SK-N-SH (cell line): ENCODE measurements at regions not wholly inside any gene's neighbourhood (a gene's known extent, or its start where the extent isn't known, plus 50 kb on each side); places are given as distances from the start of the nearest gene placed in this dataset.

Experiments
- CTCF ChIA-PET: fragments of 300-600, 350-600 bp; formaldehyde crosslinking; extraction: SDS; loops from one replicate; lab custom pipeline; 2021; lab: Yijun Ruan, JAX
- POLR2A ChIA-PET: fragments of 350-600 bp; sonication (Branson Sonifier 250); formaldehyde crosslinking; extraction: SDS; loops from one replicate; lab custom pipeline; 2020; ENCODE audit warnings: antibody characterized with exemption, inconsistent platforms; lab: Yijun Ruan, JAX
- DNase-seq: peaks from one replicate; pipeline ENCODE4 v3.0.0; 2012
- H2AFZ ChIP-seq: fragments of 200-600 bp; sonication (generic); 2 replicates; pipeline ENCODE4 v1.8.1; 2016; ENCODE audit warnings: antibody characterized with exemption, mild to moderate bottlenecking, low read depth
- H3F3A ChIP-seq: fragments of 200-600 bp; sonication (generic); replicated peaks from 2 replicates; pipeline ENCODE3; 2016; ENCODE audit warnings: antibody characterized with exemption, mild to moderate bottlenecking; ENCODE audit not compliant: insufficient read depth
- H3K27ac ChIP-seq, 2 experiments: fragments of 200-500 bp in 1 of 2; fragments of 200-600 bp in 1 of 2; sonication (Bioruptor generic) in 1 of 2; sonication (generic), shearing (Covaris generic) in 1 of 2; 2 replicates each; pipeline versions ENCODE4 v1.5.1 to v1.6.1; 2014 to 2016; ENCODE audit warnings: low read depth in 2 of 2, inconsistent platforms in 1 of 2, low read length in 1 of 2, mild to moderate bottlenecking in 1 of 2, mixed read lengths in 1 of 2
- H3K27me3 ChIP-seq: fragments of 200-600 bp; sonication (generic), shearing (Covaris generic); 2 replicates; pipeline ENCODE4 v1.6.1; 2016; ENCODE audit warnings: mixed run types; ENCODE audit not compliant: insufficient read depth
- H3K36me3 ChIP-seq, 2 experiments: fragments of 200-500 bp in 1 of 2; fragments of 200-600 bp in 1 of 2; sonication (Bioruptor generic) in 1 of 2; sonication (generic) in 1 of 2; replicated peaks in 1 of 2; 2 replicates each; pipeline versions ENCODE3 to v1.5.1; 2014 to 2016; ENCODE audit warnings: low read length in 1 of 2, mild to moderate bottlenecking in 1 of 2; ENCODE audit not compliant: insufficient read depth in 2 of 2, control insufficient read depth in 1 of 2
- H3K4me1 ChIP-seq, 2 experiments: fragments of 200-500 bp in 1 of 2; fragments of 200-600 bp in 1 of 2; sonication (Bioruptor generic) in 1 of 2; sonication (generic), shearing (Covaris generic) in 1 of 2; 2 replicates each; pipeline versions ENCODE4 v1.5.1 to v1.6.1; 2014 to 2016; ENCODE audit warnings: low read depth in 1 of 2, low read length in 1 of 2, mixed run types in 1 of 2; ENCODE audit not compliant: insufficient read depth in 2 of 2, control insufficient read depth in 1 of 2
- H3K4me2 ChIP-seq: fragments of 200-600 bp; sonication (generic), shearing (Covaris generic); 2 replicates; pipeline ENCODE4 v1.6.1; 2017; ENCODE audit warnings: mixed run types
- H3K4me3 ChIP-seq, 2 experiments: fragments of 200-500 bp in 1 of 2; fragments of 200-600 bp in 1 of 2; sonication (Bioruptor generic) in 1 of 2; sonication (generic), shearing (Covaris generic) in 1 of 2; 2 replicates each; pipeline versions ENCODE4 v1.5.1 to v1.8.1; 2014 to 2016; ENCODE audit warnings: low read depth in 2 of 2, inconsistent platforms in 1 of 2, low read length in 1 of 2, mild to moderate bottlenecking in 1 of 2, mixed read lengths in 1 of 2, moderate library complexity in 1 of 2
- H3K79me2 ChIP-seq: fragments of 200-600 bp; sonication (generic); 2 replicates; pipeline ENCODE4 v1.8.1; 2017; ENCODE audit warnings: mild to moderate bottlenecking; ENCODE audit not compliant: insufficient read depth
- H3K9ac ChIP-seq: fragments of 200-600 bp; sonication (generic); 2 replicates; pipeline ENCODE4 v1.6.1; 2017; ENCODE audit warnings: mixed run types
- H3K9me2 ChIP-seq: fragments of 200-600 bp; sonication (generic); 2 replicates; pipeline ENCODE4 v1.6.1; 2017; ENCODE audit warnings: mixed run types
- H3K9me3 ChIP-seq: fragments of 200-600 bp; sonication (generic); 2 replicates; pipeline ENCODE4 v1.6.1; 2017; ENCODE audit warnings: mixed run types, mild to moderate bottlenecking, moderate library complexity
- H4K20me1 ChIP-seq: fragments of 200-600 bp; sonication (generic); 2 replicates; pipeline ENCODE4 v1.6.1; 2017; ENCODE audit warnings: mild to moderate bottlenecking, mixed run types; ENCODE audit not compliant: insufficient read depth
- CHD2 ChIP-seq: fragments of 150-350 bp; IDR thresholded peaks from 2 replicates; pipeline ENCODE4 v1.6.1; 2018; ENCODE audit warnings: low read length; ENCODE audit not compliant: partially characterized antibody
- EP300 ChIP-seq, 2 experiments: IDR thresholded peaks; 2 replicates each; pipeline versions ENCODE4 v1.4.0 to v1.6.1; 2012; ENCODE audit warnings: borderline replicate concordance in 1 of 2, low read depth in 1 of 2, low read length in 1 of 2
- FOXJ3 ChIP-seq: sonication (generic); formaldehyde crosslinking; IDR thresholded peaks from 2 replicates; pipeline ENCODE4 v1.5.1; 2020; ENCODE audit warnings: mild to moderate bottlenecking, missing genetic modification reagents
- GATA2 ChIP-seq: sonication (generic); formaldehyde crosslinking; IDR thresholded peaks from 2 replicates; pipeline ENCODE4 v1.5.0; 2020; ENCODE audit warnings: mild to moderate bottlenecking, missing genetic modification reagents
- MAX ChIP-seq: IDR thresholded peaks from 2 replicates; pipeline ENCODE4 v1.4.0; 2012; ENCODE audit warnings: low read depth
- MEF2A ChIP-seq: IDR thresholded peaks from 2 replicates; pipeline ENCODE4 v1.4.0; 2012; ENCODE audit warnings: low read depth, borderline replicate concordance
- MXI1 ChIP-seq: IDR thresholded peaks from 2 replicates; pipeline ENCODE4 v1.6.1; 2012; ENCODE audit warnings: mild to moderate bottlenecking, low read depth, low read length, improper control_type of control experiment
- NRF1 ChIP-seq: IDR thresholded peaks from 2 replicates; pipeline ENCODE4 v1.6.1; 2012; ENCODE audit warnings: low read depth, mild to moderate bottlenecking, low read length
- POLR2AphosphoS5 ChIP-seq: IDR thresholded peaks from 2 replicates; pipeline ENCODE4 v1.6.1; 2012; ENCODE audit warnings: low read depth, low read length
- RAD21 ChIP-seq: IDR thresholded peaks from 2 replicates; pipeline ENCODE4 v1.6.1; 2012; ENCODE audit warnings: mild to moderate bottlenecking, low read length
- RCOR1 ChIP-seq: fragments of 150-350 bp; IDR thresholded peaks from 2 replicates; pipeline ENCODE4 v1.6.1; 2017; ENCODE audit warnings: antibody characterized with exemption, low read length
- REST ChIP-seq: IDR thresholded peaks from 2 replicates; pipeline ENCODE4 v1.6.1; 2012; ENCODE audit warnings: mild to moderate bottlenecking, low read depth, low read length, moderate library complexity
- RFX5 ChIP-seq: IDR thresholded peaks from 2 replicates; pipeline ENCODE4 v1.6.1; 2012; ENCODE audit warnings: mild to moderate bottlenecking, improper control_type of control experiment, low read length
- RXRA ChIP-seq: IDR thresholded peaks from 2 replicates; pipeline ENCODE4 v1.4.0; 2012; ENCODE audit warnings: low read depth, mild to moderate bottlenecking, borderline replicate concordance
- TCF12 ChIP-seq: IDR thresholded peaks from 2 replicates; pipeline ENCODE4 v1.4.0; 2012
- TEAD4 ChIP-seq: IDR thresholded peaks from 2 replicates; pipeline ENCODE4 v1.4.0; 2012; ENCODE audit warnings: mild to moderate bottlenecking, borderline replicate concordance; ENCODE audit not compliant: insufficient read depth
- USF1 ChIP-seq: IDR thresholded peaks from 2 replicates; pipeline ENCODE4 v1.4.0; 2012; ENCODE audit warnings: low read depth, borderline replicate concordance
- USF2 ChIP-seq: fragments of 150-350 bp; IDR thresholded peaks from 2 replicates; pipeline ENCODE4 v1.6.1; 2017; ENCODE audit warnings: antibody characterized with exemption, low read length, low read depth, borderline replicate concordance
- YY1 ChIP-seq: IDR thresholded peaks from 2 replicates; pipeline ENCODE4 v1.4.0; 2012; ENCODE audit warnings: low read depth, mild to moderate bottlenecking
- WGBS: methylation state at CpG from one replicate; pipeline ENCODE4 v1.1.6; 2017; ENCODE audit warnings: low lambda C conversion rate; 5-methylcytosine and 5-hydroxymethylcytosine counted together

- no peaks in the 10 kb centered on the region for H3K9me2 ChIP-seq
- H3K4me1 ChIP-seq = peaks cover 0 to 23% of the 10 kb centered on the region in 2 experiments; a peak in 2 of 4 replicates
- DNase-seq = peak; percentile 79
- no peak overlapping the region for H3K9ac ChIP-seq
- H3K27me3 ChIP-seq = peaks cover 3% of the 10 kb centered on the region; the same call in 1 of the 2 replicates
- H3K79me2 ChIP-seq = no peaks in the 10 kb centered on the region
- TF ChIP-seq YY1 = no peak
- no peak for TF ChIP-seq NRF1
- no peak for TF ChIP-seq USF1
- TF ChIP-seq REST = no peak
- TF ChIP-seq POLR2AphosphoS5 = peak; percentile 27; the same call in 1 of the 2 replicates
- peak; percentile 100 for TF ChIP-seq GATA2
- TF ChIP-seq CHD2 = peak; percentile 96
- TF ChIP-seq MEF2A = no peak
- TF ChIP-seq TEAD4 = no peak
- TF ChIP-seq EP300 (IDR thresholded peaks at IDR 0.05; ENCODE audit: borderline replicate concordance in 1 of 2, low read depth in 1 of 2, low read length in 1 of 2) = peak; percentile 12 to 99; a peak in 3 of 4 replicates
- peak; percentile 72; the same call in 1 of the 2 replicates for TF ChIP-seq RFX5
- TF ChIP-seq RXRA = no peak
- TF ChIP-seq TCF12 = peak; percentile 68
- peak; percentile 60 for TF ChIP-seq RAD21
- TF ChIP-seq FOXJ3 (CRISPR knock-in tag) = peak; percentile 89
- peak; percentile 98 for TF ChIP-seq RCOR1
- TF ChIP-seq MXI1 = peak; percentile 73; the same call in 1 of the 2 replicates
- no peak for TF ChIP-seq USF2
- no peak for TF ChIP-seq MAX
- H3K36me3 ChIP-seq = no peaks in the 10 kb centered on the region
- no peak overlapping the region for H3K4me3 ChIP-seq
- no peaks in the 10 kb centered on the region for H3F3A ChIP-seq
- H3K4me2 ChIP-seq = no peak overlapping the region
- ChIA-PET CTCF (interaction anchor here (0.7 to 4.5 kb wide), 16 partner anchors 10 to 210 kb away, joined by 3 to 65 read pairs (median 4); no protein-coding TSS in a partner anchor), POLR2A (interaction anchor here (1.0 to 3.5 kb wide), 8 partner anchors 10 to 161 kb away, joined by 3 to 25 read pairs (median 4); partner anchors contain the start of gene PKDCC)
- H3K27ac ChIP-seq = peak overlapping the region in 1 of 2 experiments; percentile 100; a peak in 2 of 4 replicates
- WGBS = 34% methylated on average over 2 of the region's 2 CpGs
- H3K9me3 ChIP-seq = no peaks in the 10 kb centered on the region
- H2AFZ ChIP-seq = no peak overlapping the region
- no peaks in the 10 kb centered on the region for H4K20me1 ChIP-seq
Measured at GRCh38 chr2:41886145-41886664, 161.6 kb upstream of the PKDCC start.
